ENCODE measurements at regions not wholly inside any gene's neighbourhood (a gene's known extent, or its start where the extent isn't known, plus 50 kb on each side); places are given as distances from the start of the nearest gene placed in this dataset.

DNA sequence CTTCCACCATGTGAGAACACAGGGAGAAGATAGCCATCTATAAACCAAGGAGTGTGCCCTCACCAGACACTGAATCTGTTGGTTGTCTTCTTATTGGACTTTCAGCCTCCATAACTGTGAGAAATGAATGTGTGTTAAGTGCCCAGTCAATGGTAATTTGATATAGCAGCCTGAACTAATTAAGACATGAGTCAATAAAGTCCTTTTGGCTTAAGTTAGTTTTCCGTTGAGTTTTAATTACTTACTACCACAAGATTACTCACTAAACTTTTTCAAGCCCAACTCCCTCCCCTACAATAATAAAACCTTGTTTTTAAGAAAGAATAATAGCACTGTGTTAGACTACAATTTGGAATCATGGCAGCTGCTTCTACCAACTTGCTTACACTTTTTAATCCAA, 324.2 kb downstream of the PCDH19 start:
- Histone ChIP-seq H3K36me3 (ENCODE audit: control insufficient read depth in 1 of 2, insufficient read depth in 2 of 2, low read length in 2 of 2) (no peaks in the 10 kb centered on the region), H3K4me1 (ENCODE audit: control insufficient read depth in 1 of 2, insufficient read depth in 2 of 2, low read length in 2 of 2) (peaks cover 3 to 4% of the 10 kb centered on the region in 2 experiments), H2AFZ (ENCODE audit: insufficient read depth, low read length, poor library complexity) (no peak overlapping the region), H3K23ac (ENCODE audit: low read length) (no peak overlapping the region), H4K91ac (ENCODE audit: low read depth, low read length) (no peak overlapping the region), H3K79me1 (ENCODE audit: low read length) (peaks cover 5% of the 10 kb centered on the region), H2BK5ac (ENCODE audit: low read depth, low read length, poor library complexity) (no peak overlapping the region), H4K8ac (ENCODE audit: low read depth, low read length) (no peak overlapping the region), H2AK5ac (ENCODE audit: low read length) (no peak overlapping the region), H3K4me2 (ENCODE audit: low read length) (no peak overlapping the region), H3K14ac (ENCODE audit: low read length) (no peak overlapping the region), H3K4ac (ENCODE audit: low read depth, low read length) (no peak overlapping the region), H3K27ac (ENCODE audit: low read depth, low read length) (no peak overlapping the region), H3K4me3 (ENCODE audit: low read depth, low read length) (no peak overlapping the region), H3K79me2 (ENCODE audit: control insufficient read depth, insufficient read depth, low read length, poor library complexity) (no peaks in the 10 kb centered on the region), H3K18ac (ENCODE audit: low read length) (no peak overlapping the region), H2BK12ac (ENCODE audit: low read length) (no peak overlapping the region), H3K9ac (ENCODE audit: low read length) (no peak overlapping the region), H4K12ac (ENCODE audit: low read depth, low read length) (no peak overlapping the region), H3K9me3 (ENCODE audit: insufficient read depth, low read depth, low read length) (no peaks in the 10 kb centered on the region), H2BK120ac (ENCODE audit: insufficient read depth, low read length, poor library complexity) (no peak overlapping the region), H3K27me3 (ENCODE audit: insufficient read depth, low read length) (no peaks in the 10 kb centered on the region)
- no CpG with 5 or more reads among the region's 1 CpG for WGBS (ENCODE audit: extremely low coverage, insufficient coverage, insufficient read length)
- DNase-seq, result no peak

GRCh38 chrX:100083211-100083610, 326.9 kb downstream of the PCDH19 start:
- Histone ChIP-seq H3K18ac (ENCODE audit: low read length) (no peak overlapping the region), H3K27ac (ENCODE audit: low read depth, low read length) (no peak overlapping the region), H2BK5ac (ENCODE audit: low read depth, low read length, poor library complexity) (no peak overlapping the region), H4K8ac (ENCODE audit: low read depth, low read length) (no peak overlapping the region), H3K79me2 (ENCODE audit: control insufficient read depth, insufficient read depth, low read length, poor library complexity) (no peaks in the 10 kb centered on the region), H3K23ac (ENCODE audit: low read length) (no peak overlapping the region), H3K79me1 (ENCODE audit: low read length) (no peaks in the 10 kb centered on the region), H4K91ac (ENCODE audit: low read depth, low read length) (no peak overlapping the region), H2AFZ (ENCODE audit: insufficient read depth, low read length, poor library complexity) (no peak overlapping the region), H3K4me3 (ENCODE audit: low read depth, low read length) (no peak overlapping the region), H3K9me3 (ENCODE audit: insufficient read depth, low read depth, low read length) (no peaks in the 10 kb centered on the region), H2BK120ac (ENCODE audit: insufficient read depth, low read length, poor library complexity) (no peak overlapping the region), H3K36me3 (ENCODE audit: control insufficient read depth in 1 of 2, insufficient read depth in 2 of 2, low read length in 2 of 2) (no peaks in the 10 kb centered on the region), H3K4me2 (ENCODE audit: low read length) (no peak overlapping the region), H4K12ac (ENCODE audit: low read depth, low read length) (no peak overlapping the region), H3K4me1 (ENCODE audit: control insufficient read depth in 1 of 2, insufficient read depth in 2 of 2, low read length in 2 of 2) (no peaks in the 10 kb centered on the region), H2BK12ac (ENCODE audit: low read length) (no peak overlapping the region), H3K27me3 (ENCODE audit: insufficient read depth, low read length) (no peaks in the 10 kb centered on the region), H3K4ac (ENCODE audit: low read depth, low read length) (no peak overlapping the region), H3K9ac (ENCODE audit: low read length) (no peak overlapping the region), H2AK5ac (ENCODE audit: low read length) (no peak overlapping the region), H3K14ac (ENCODE audit: low read length) (no peak overlapping the region)
- DNase-seq, result no peak

DNA sequence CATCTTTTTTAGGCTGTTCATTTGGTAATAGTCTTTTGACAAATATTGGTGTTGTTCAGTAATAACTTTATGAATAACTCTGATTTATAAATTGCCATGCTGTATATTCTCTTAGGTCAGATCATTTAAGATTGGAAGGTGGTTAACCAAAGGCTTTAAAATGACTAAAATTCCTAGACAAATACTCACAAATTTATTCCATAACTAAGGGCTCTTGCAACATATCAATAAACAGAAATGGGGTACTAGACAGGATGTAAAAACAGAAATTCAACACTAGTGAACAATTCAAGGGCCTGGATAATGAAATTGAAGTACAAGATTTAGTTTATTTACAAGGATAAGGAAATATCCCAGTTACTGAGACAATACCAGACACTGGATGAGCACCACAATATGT, 328.6 kb downstream of the PCDH19 start:
- Histone ChIP-seq H3K79me1 (ENCODE audit: low read length) (no peaks in the 10 kb centered on the region), H4K91ac (ENCODE audit: low read depth, low read length) (no peak overlapping the region), H3K4ac (ENCODE audit: low read depth, low read length) (no peak overlapping the region), H3K4me3 (ENCODE audit: low read depth, low read length) (no peak overlapping the region), H2BK120ac (ENCODE audit: insufficient read depth, low read length, poor library complexity) (no peak overlapping the region), H3K14ac (ENCODE audit: low read length) (no peak overlapping the region), H3K4me2 (ENCODE audit: low read length) (no peak overlapping the region), H2BK5ac (ENCODE audit: low read depth, low read length, poor library complexity) (no peak overlapping the region), H3K9ac (ENCODE audit: low read length) (no peak overlapping the region), H3K79me2 (ENCODE audit: control insufficient read depth, insufficient read depth, low read length, poor library complexity) (no peaks in the 10 kb centered on the region), H2AK5ac (ENCODE audit: low read length) (no peak overlapping the region), H3K4me1 (ENCODE audit: control insufficient read depth in 1 of 2, insufficient read depth in 2 of 2, low read length in 2 of 2) (no peaks in the 10 kb centered on the region), H4K12ac (ENCODE audit: low read depth, low read length) (no peak overlapping the region), H3K27me3 (ENCODE audit: insufficient read depth, low read length) (no peaks in the 10 kb centered on the region), H4K8ac (ENCODE audit: low read depth, low read length) (no peak overlapping the region), H3K23ac (ENCODE audit: low read length) (no peak overlapping the region), H3K9me3 (ENCODE audit: insufficient read depth, low read depth, low read length) (no peaks in the 10 kb centered on the region), H2AFZ (ENCODE audit: insufficient read depth, low read length, poor library complexity) (no peak overlapping the region), H2BK12ac (ENCODE audit: low read length) (no peak overlapping the region), H3K27ac (ENCODE audit: low read depth, low read length) (no peak overlapping the region), H3K18ac (ENCODE audit: low read length) (no peak overlapping the region), H3K36me3 (ENCODE audit: control insufficient read depth in 1 of 2, insufficient read depth in 2 of 2, low read length in 2 of 2) (no peaks in the 10 kb centered on the region)
- DNase-seq, result no peak

- no peak overlapping the region for H2BK5ac ChIP-seq (ENCODE audit: low read depth, low read length, poor library complexity)
- no peaks in the 10 kb centered on the region for H3K36me3 ChIP-seq (ENCODE audit: control insufficient read depth in 1 of 2, insufficient read depth in 2 of 2, low read length in 2 of 2)
- no peaks in the 10 kb centered on the region for H3K27me3 ChIP-seq (ENCODE audit: insufficient read depth, low read length)
- no peaks in the 10 kb centered on the region for H3K9me3 ChIP-seq (ENCODE audit: insufficient read depth, low read depth, low read length)
- WGBS (ENCODE audit: extremely low coverage, insufficient coverage, insufficient read length), result no CpG with 5 or more reads among the region's 3 CpGs
- no peak overlapping the region for H2BK12ac ChIP-seq (ENCODE audit: low read length)
- no peak overlapping the region for H2BK120ac ChIP-seq (ENCODE audit: insufficient read depth, low read length, poor library complexity)
- no peak overlapping the region for H4K12ac ChIP-seq (ENCODE audit: low read depth, low read length)
- no peak overlapping the region for H3K9ac ChIP-seq (ENCODE audit: low read length)
- no peak overlapping the region for H3K18ac ChIP-seq (ENCODE audit: low read length)
- H3K14ac ChIP-seq (ENCODE audit: low read length), result no peak overlapping the region
- no peaks in the 10 kb centered on the region for H3K79me1 ChIP-seq (ENCODE audit: low read length)
- H3K4ac ChIP-seq (ENCODE audit: low read depth, low read length), result no peak overlapping the region
- no peak overlapping the region for H4K91ac ChIP-seq (ENCODE audit: low read depth, low read length)
- H3K79me2 ChIP-seq (ENCODE audit: control insufficient read depth, insufficient read depth, low read length, poor library complexity), result no peaks in the 10 kb centered on the region
- no peak overlapping the region for H3K23ac ChIP-seq (ENCODE audit: low read length)
- no peak overlapping the region for H3K27ac ChIP-seq (ENCODE audit: low read depth, low read length)
- H3K4me2 ChIP-seq (ENCODE audit: low read length), result no peak overlapping the region
- H4K8ac ChIP-seq (ENCODE audit: low read depth, low read length), result no peak overlapping the region
- H2AK5ac ChIP-seq (ENCODE audit: low read length), result no peak overlapping the region
- no peaks in the 10 kb centered on the region for H3K4me1 ChIP-seq (ENCODE audit: control insufficient read depth in 1 of 2, insufficient read depth in 2 of 2, low read length in 2 of 2)
- H3K4me3 ChIP-seq (ENCODE audit: low read depth, low read length), result no peak overlapping the region
- H2AFZ ChIP-seq (ENCODE audit: insufficient read depth, low read length, poor library complexity), result no peak overlapping the region
- no peak for DNase-seq
Measured at GRCh38 chrX:100076031-100076430, 334.0 kb downstream of the PCDH19 start.

- H3K18ac ChIP-seq (ENCODE audit: low read length), result no peak overlapping the region
- no peak overlapping the region for H2BK120ac ChIP-seq (ENCODE audit: insufficient read depth, low read length, poor library complexity)
- H3K14ac ChIP-seq (ENCODE audit: low read length), result no peak overlapping the region
- H3K27me3 ChIP-seq (ENCODE audit: insufficient read depth, low read length), result no peaks in the 10 kb centered on the region
- H4K8ac ChIP-seq (ENCODE audit: low read depth, low read length), result no peak overlapping the region
- no peaks in the 10 kb centered on the region for H3K9me3 ChIP-seq (ENCODE audit: insufficient read depth, low read depth, low read length)
- no peak overlapping the region for H4K12ac ChIP-seq (ENCODE audit: low read depth, low read length)
- no peak overlapping the region for H2BK5ac ChIP-seq (ENCODE audit: low read depth, low read length, poor library complexity)
- H2BK12ac ChIP-seq (ENCODE audit: low read length), result no peak overlapping the region
- no peak overlapping the region for H2AFZ ChIP-seq (ENCODE audit: insufficient read depth, low read length, poor library complexity)
- no peak overlapping the region for H3K4me2 ChIP-seq (ENCODE audit: low read length)
- H3K79me1 ChIP-seq (ENCODE audit: low read length), result no peaks in the 10 kb centered on the region
- no peak overlapping the region for H3K27ac ChIP-seq (ENCODE audit: low read depth, low read length)
- H2AK5ac ChIP-seq (ENCODE audit: low read length), result no peak overlapping the region
- no peak overlapping the region for H3K9ac ChIP-seq (ENCODE audit: low read length)
- no peaks in the 10 kb centered on the region for H3K36me3 ChIP-seq (ENCODE audit: control insufficient read depth in 1 of 2, insufficient read depth in 2 of 2, low read length in 2 of 2)
- H4K91ac ChIP-seq (ENCODE audit: low read depth, low read length), result no peak overlapping the region
- no peak overlapping the region for H3K4me3 ChIP-seq (ENCODE audit: low read depth, low read length)
- no peaks in the 10 kb centered on the region for H3K4me1 ChIP-seq (ENCODE audit: control insufficient read depth in 1 of 2, insufficient read depth in 2 of 2, low read length in 2 of 2)
- H3K23ac ChIP-seq (ENCODE audit: low read length), result no peak overlapping the region
- DNase-seq, result no peak
- no peak overlapping the region for H3K4ac ChIP-seq (ENCODE audit: low read depth, low read length)
- no peaks in the 10 kb centered on the region for H3K79me2 ChIP-seq (ENCODE audit: control insufficient read depth, insufficient read depth, low read length, poor library complexity)
Measured at GRCh38 chrX:100072336-100072735, 337.7 kb downstream of the PCDH19 start.
